Type B pancreatic cell (in vitro differentiated cells): ENCODE measurements at regions not wholly inside any gene's neighbourhood (a gene's known extent, or its start where the extent isn't known, plus 50 kb on each side); places are given as distances from the start of the nearest gene placed in this dataset.

Experiments used
- DNase-seq: peaks from one replicate; pipeline ENCODE4 v3.0.0; 2021; ENCODE audit warnings: mixed read lengths; ENCODE audit not compliant: unreplicated experiment; ENCODE audit errors: extremely low spot score
- H3K27ac Mint-ChIP-seq: 2 replicates; pipeline ENCODE4 v1.8.0; 2021; ENCODE audit warnings: mild to moderate bottlenecking, mixed read lengths
- H3K27me3 Mint-ChIP-seq: 2 replicates; pipeline ENCODE4 v1.8.0; 2021; ENCODE audit warnings: mixed read lengths
- H3K36me3 Mint-ChIP-seq: 2 replicates; pipeline ENCODE4 v1.8.0; 2021; ENCODE audit warnings: mixed read lengths
- H3K4me1 Mint-ChIP-seq: one replicate; pipeline ENCODE4 v1.8.0; 2021; ENCODE audit warnings: mixed read lengths; ENCODE audit not compliant: unreplicated experiment
- H3K4me3 Mint-ChIP-seq: 2 replicates; pipeline ENCODE4 v1.8.0; 2021; ENCODE audit warnings: mild to moderate bottlenecking, mixed read lengths
- H3K9me3 Mint-ChIP-seq: 2 replicates; pipeline ENCODE4 v1.8.0; 2021; ENCODE audit warnings: mixed read lengths
- CTCF ChIP-seq: fragments of 200-600 bp; sonication (generic); conservative IDR thresholded peaks from 2 replicates; pipeline ENCODE4 v1.5.0; 2021; ENCODE audit warnings: antibody characterized with exemption, mild to moderate bottlenecking

DNA sequence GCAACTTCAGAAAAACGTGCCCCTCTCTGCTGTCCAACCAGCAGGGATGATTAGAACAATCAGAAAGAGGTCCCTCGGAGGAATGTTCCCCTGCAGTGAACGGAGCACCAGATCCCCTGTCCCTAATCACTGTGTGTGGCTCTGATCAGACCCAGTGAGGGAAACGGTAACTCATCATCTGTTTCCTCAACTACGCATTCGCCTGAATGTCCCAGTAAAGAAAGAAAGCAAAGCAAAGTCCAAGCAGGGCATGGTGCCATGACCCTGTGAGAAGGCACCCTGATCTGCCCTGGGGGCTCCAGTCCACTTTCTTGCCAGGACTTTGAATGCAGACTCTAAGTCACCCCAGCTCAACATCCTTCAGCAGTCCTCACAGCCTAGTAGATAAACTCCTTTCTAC lies 149.2 kb downstream of the LY86 start:
- H3K27ac Mint-ChIP-seq = no peak overlapping the region
- TF ChIP-seq CTCF = no peak
- no peak overlapping the region for H3K4me3 Mint-ChIP-seq
- H3K27me3 Mint-ChIP-seq = peaks cover 13% of the 10 kb centered on the region
- H3K4me1 Mint-ChIP-seq = peaks cover 20% of the 10 kb centered on the region
- H3K36me3 Mint-ChIP-seq = no peaks in the 10 kb centered on the region
- no peak for DNase-seq
- peaks cover 7% of the 10 kb centered on the region for H3K9me3 Mint-ChIP-seq

GRCh38 chr6:6738108-6738507 lies 149.6 kb downstream of the LY86 start:
- Mint-ChIP-seq H3K4me1 (peaks cover 20% of the 10 kb centered on the region), H3K27ac (no peak overlapping the region), H3K36me3 (no peaks in the 10 kb centered on the region), H3K9me3 (peaks cover 7% of the 10 kb centered on the region), H3K4me3 (no peak overlapping the region), H3K27me3 (peaks cover 13% of the 10 kb centered on the region)
- no peak for DNase-seq
- no peak for TF ChIP-seq CTCF

- Mint-ChIP-seq H3K9me3 (peaks cover 7% of the 10 kb centered on the region), H3K27me3 (peaks cover 10% of the 10 kb centered on the region), H3K4me3 (no peak overlapping the region), H3K4me1 (peaks cover 19% of the 10 kb centered on the region), H3K27ac (no peak overlapping the region), H3K36me3 (no peaks in the 10 kb centered on the region)
- DNase-seq = no peak
- no peak for TF ChIP-seq CTCF
Observed at GRCh38 chr6:6738922-6739716, 150.6 kb downstream of the LY86 start.

DNA sequence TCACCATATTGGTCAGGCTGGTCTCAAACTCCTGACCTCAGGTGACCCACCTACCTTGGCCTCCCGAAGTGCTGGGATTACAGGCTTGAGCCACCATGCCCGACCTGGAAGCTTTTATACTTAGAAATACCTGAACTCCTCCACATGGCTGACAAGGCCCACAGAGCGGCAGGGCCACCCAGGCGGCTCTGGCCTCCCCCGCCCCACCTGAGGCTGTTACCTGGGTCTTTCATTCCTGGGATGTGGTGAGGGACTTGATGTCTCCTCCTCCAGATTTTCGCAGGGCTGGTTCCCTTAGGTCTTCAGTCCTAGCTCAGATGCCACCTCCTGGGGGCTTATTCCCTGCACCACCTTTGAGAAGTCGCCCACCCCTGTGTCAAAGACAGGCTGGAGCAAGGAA lies 152.1 kb downstream of the LY86 start:
- DNase-seq = no peak
- H3K27me3 Mint-ChIP-seq = peaks cover 4% of the 10 kb centered on the region
- TF ChIP-seq CTCF = no peak
- H3K9me3 Mint-ChIP-seq = peaks cover 12% of the 10 kb centered on the region
- H3K4me1 Mint-ChIP-seq = peaks cover 11% of the 10 kb centered on the region
- no peaks in the 10 kb centered on the region for H3K36me3 Mint-ChIP-seq
- no peak overlapping the region for H3K27ac Mint-ChIP-seq
- H3K4me3 Mint-ChIP-seq = no peak overlapping the region

- H3K4me1 Mint-ChIP-seq = peaks cover 11% of the 10 kb centered on the region
- peaks cover 12% of the 10 kb centered on the region for H3K9me3 Mint-ChIP-seq
- peaks cover 4% of the 10 kb centered on the region for H3K27me3 Mint-ChIP-seq
- H3K27ac Mint-ChIP-seq = no peak overlapping the region
- H3K36me3 Mint-ChIP-seq = no peaks in the 10 kb centered on the region
- DNase-seq = no peak
- H3K4me3 Mint-ChIP-seq = no peak overlapping the region
- no peak for TF ChIP-seq CTCF
Observed at GRCh38 chr6:6741264-6741663, 152.7 kb downstream of the LY86 start.

GRCh38 chr6:6742535-6742934 lies 154.0 kb downstream of the LY86 start:
- Mint-ChIP-seq H3K9me3 (peaks cover 12% of the 10 kb centered on the region), H3K36me3 (no peaks in the 10 kb centered on the region), H3K4me1 (peaks cover 11% of the 10 kb centered on the region), H3K27ac (no peak overlapping the region), H3K4me3 (no peak overlapping the region), H3K27me3 (peaks cover 4% of the 10 kb centered on the region)
- no peak for DNase-seq
- no peak for TF ChIP-seq CTCF
